Jurkat, Clone E6-1 (cell line): ENCODE measurements at regions not wholly inside any gene's neighbourhood (a gene's known extent, or its start where the extent isn't known, plus 50 kb on each side); places are given as distances from the start of the nearest gene placed in this dataset.

ENCODE experiments used
- DNase-seq: peaks from one replicate; pipeline ENCODE4 v3.0.0-alpha.2; 2011; ENCODE audit warnings: low read depth, low spot score
- H3K4me3 ChIP-seq: 2 replicates; pipeline ENCODE4 v1.5.1; 2011; ENCODE audit warnings: mild to moderate bottlenecking, low read length, control low read depth, moderate library complexity

GRCh38 chrX:30957753-30958152 lies 68.7 kb upstream of the TAB3 start:
- no peak for DNase-seq
- H3K4me3 ChIP-seq: no peak overlapping the region

DNA sequence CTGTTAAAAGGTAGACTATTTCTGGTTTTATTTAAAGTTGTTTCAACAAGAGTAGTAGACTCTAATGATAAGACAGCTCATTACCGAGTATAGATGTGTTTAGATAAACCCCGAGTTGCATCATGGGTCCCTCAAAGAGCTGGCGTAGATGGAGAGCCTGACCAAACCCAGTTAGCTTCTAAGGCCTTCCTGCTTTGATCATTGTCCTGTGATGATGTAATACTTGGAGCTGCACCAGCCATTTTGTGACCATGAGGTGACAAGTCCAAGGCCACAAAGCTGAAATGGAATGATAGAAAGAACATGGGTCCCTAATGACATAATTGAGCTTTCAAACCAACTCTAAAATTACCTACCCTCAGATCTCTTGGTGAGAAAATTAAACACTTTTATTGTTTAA lies 66.6 kb upstream of the TAB3 start:
- H3K4me3 ChIP-seq: no peak overlapping the region

DNA sequence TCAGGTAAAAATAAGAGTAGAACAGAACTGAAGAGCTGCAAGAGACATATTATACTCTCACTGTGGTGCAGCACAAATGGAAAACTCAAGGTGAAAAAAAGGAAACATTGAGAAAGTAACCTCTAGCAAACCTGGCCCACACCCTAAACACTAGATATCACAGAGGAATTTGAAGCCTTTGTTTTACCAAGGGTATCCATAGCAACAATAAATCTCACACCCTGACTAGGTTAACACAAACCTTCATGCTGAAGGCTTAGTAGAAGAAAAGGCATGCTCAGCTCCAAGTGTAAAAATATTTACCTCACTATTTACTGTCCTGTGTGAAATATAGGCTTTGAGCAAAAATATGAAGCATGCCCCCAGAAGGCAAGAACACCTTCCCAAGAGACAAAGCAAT lies 61.9 kb upstream of the TAB3 start:
- no peak for DNase-seq
- no peak overlapping the region for H3K4me3 ChIP-seq

More for the DNA sequence above, 66.6 kb upstream of the TAB3 start:
- no peak for DNase-seq

DNA sequence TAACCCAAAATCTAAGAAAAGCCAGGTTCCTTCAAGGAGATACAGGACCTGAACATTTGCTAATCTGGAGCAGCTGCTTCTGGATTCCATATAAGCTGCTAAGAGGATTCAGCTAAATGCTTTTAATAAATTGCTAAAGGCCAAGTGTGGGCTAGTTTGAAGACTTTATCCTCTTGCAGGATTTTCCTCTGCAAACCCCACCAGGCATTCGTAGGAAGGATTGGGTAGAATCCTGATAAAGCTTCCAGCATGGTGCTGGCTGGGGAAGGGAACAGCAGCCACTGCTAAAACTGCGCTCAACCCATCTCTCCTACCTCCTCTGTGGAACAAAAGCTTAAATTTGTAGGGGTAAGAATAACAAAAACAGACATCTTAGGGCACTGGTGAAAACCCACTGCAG lies 61.3 kb upstream of the TAB3 start:
- DNase-seq: no peak
- no peak overlapping the region for H3K4me3 ChIP-seq

- DNase-seq: no peak
Measured at GRCh38 chrX:30949554-30949953, 60.5 kb upstream of the TAB3 start.

GRCh38 chrX:30948626-30949025 lies 59.6 kb upstream of the TAB3 start:
- no peak for DNase-seq
- H3K4me3 ChIP-seq: no peak overlapping the region

More at GRCh38 chrX:30949554-30949953, 60.5 kb upstream of the TAB3 start:
- H3K4me3 ChIP-seq: no peak overlapping the region

DNA sequence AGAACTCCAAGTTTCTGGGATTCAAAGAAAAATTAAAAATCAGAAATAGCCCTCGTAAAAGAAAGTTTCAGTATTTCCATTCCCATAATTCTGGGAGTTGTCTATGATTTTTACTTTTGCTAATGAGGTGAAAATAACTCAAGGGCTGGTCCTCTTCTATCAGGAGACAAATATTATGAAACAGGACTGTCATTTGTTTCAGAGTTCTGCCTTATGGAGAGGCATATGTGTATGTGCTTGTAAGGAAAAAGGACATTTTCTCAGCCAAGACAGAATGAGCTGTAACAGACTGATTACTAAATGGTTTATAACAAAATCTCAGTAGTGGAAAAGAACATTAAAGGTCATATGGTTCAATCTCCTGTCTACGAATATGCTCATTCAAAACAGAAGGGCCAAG lies 59.0 kb upstream of the TAB3 start:
- H3K4me3 ChIP-seq: no peak overlapping the region
- DNase-seq: no peak

GRCh38 chrX:30943984-30944383 lies 54.9 kb upstream of the TAB3 start:
- no peak overlapping the region for H3K4me3 ChIP-seq
- no peak for DNase-seq

DNA sequence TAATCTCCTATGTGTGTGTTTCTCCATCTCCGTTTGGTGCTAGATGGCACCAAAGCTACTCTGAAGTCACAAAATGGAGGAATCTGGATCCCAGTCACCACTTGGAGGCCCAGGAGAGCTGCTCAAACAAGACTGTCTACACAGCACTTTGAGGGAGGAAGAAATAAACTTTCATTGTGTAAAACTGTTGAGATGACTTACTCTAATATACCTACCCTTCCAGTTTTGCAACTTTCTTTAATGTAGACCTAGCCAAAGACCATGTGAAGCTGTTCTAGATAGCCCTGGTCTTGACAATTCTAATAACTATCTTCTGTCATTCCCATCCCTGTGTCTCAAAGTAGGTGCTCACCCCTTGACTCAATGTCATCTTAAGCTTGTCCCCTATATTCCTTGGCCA lies 52.8 kb upstream of the TAB3 start:
- no peak overlapping the region for H3K4me3 ChIP-seq
- no peak for DNase-seq

DNA sequence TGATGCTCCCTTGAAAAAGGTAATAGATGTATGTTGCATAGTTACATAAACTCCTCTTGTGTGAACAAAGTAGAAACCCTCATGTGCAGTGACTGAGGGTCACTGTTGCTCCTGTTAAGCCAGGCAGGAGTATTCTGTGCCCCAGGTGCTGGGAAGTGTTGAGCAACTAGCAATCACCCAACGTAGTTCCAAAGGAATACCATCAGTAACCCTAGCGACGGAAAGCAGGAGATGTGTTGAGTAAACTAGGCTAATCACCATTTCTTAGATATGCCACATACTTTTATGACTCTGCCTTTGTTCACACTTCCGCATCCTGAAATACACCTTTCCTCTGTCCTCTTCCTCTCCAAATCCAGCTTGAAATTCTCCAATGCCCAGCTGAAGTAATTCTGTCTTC lies 50.9 kb upstream of the TAB3 start:
- DNase-seq: no peak
- H3K4me3 ChIP-seq: no peak overlapping the region
